ENCODE measurements at regions not wholly inside any gene's neighbourhood (a gene's known extent, or its start where the extent isn't known, plus 50 kb on each side); places are given as distances from the start of the nearest gene placed in this dataset.
A peak's percentile ranks its signal among the peaks of the same experiment; 100 is the strongest.

DNA sequence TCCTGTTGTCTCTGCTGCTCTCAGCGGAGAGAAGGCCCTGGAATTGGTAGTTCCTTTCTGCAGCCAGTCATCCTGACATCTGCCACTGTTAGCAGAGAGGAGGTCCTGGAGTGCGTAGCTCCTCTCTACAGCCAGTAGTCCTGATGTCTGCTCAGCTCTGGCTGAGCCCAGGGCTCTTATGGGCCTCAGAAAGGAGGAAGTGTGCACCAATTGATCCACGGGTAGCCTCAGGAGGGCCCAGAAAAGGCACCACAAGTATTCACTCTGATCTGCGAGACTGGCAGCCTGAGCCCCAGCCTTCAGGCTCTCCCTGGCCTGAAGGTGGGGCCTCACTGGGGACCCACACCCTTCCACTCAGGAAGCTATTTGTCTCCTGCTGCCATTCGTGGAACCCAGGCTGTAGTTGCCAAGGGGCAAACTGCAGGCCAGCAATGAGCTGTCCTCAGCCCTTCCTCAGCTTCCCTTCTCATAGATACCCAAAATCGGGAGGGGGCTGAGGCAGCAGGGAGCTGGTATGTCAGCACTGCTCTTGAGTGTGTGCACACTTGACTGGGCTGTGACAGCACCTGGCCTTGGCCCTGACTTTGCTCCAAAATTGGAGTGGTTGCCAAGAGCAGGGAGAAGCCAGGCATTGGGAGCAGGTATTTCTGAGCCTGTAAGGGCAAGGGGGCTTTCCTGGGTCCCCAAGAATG lies 1049.5 kb upstream of the ACO1 start:
- Histone ChIP-seq H3K4me3 (ENCODE audit: low read depth, low read length, poor library complexity, severe bottlenecking) (no peak overlapping the region), H3K27me3 (ENCODE audit: insufficient read depth, low read length) (no peaks in the 10 kb centered on the region), H2AFZ (ENCODE audit: low read length) (0 out of 2 replicates have a peak overlapping the region, but pooled peaks have one; percentile 56), H3K36me3 (ENCODE audit: insufficient read depth, low read length) (peaks cover 4% of the 10 kb centered on the region; the same call in 1 of the 2 replicates), H3K79me2 (ENCODE audit: insufficient read depth, low read length) (no peaks in the 10 kb centered on the region), H3K27ac (ENCODE audit: low read depth, low read length, poor library complexity, severe bottlenecking) (peak overlapping the region; percentile 48), H3F3A (ENCODE audit: insufficient read depth, low read length) (no peaks in the 10 kb centered on the region), H3K4me2 (ENCODE audit: low read length) (no peak overlapping the region), H3K9ac (ENCODE audit: low read length) (no peak overlapping the region), H3K4me1 (ENCODE audit: insufficient read depth, low read length, severe bottlenecking) (peaks cover 18% of the 10 kb centered on the region), H3K9me3 (ENCODE audit: low read length) (peaks cover 9% of the 10 kb centered on the region; the same call in 1 of the 2 replicates), H4K20me1 (ENCODE audit: insufficient read depth, low read length) (no peaks in the 10 kb centered on the region), H3K9me2 (ENCODE audit: low read depth, low read length) (no peaks in the 10 kb centered on the region)
- TF ChIP-seq, protein P1, sequence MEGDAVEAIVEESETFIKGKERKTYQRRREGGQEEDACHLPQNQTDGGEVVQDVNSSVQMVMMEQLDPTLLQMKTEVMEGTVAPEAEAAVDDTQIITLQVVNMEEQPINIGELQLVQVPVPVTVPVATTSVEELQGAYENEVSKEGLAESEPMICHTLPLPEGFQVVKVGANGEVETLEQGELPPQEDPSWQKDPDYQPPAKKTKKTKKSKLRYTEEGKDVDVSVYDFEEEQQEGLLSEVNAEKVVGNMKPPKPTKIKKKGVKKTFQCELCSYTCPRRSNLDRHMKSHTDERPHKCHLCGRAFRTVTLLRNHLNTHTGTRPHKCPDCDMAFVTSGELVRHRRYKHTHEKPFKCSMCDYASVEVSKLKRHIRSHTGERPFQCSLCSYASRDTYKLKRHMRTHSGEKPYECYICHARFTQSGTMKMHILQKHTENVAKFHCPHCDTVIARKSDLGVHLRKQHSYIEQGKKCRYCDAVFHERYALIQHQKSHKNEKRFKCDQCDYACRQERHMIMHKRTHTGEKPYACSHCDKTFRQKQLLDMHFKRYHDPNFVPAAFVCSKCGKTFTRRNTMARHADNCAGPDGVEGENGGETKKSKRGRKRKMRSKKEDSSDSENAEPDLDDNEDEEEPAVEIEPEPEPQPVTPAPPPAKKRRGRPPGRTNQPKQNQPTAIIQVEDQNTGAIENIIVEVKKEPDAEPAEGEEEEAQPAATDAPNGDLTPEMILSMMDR (IDR thresholded peaks at IDR 0.05; ENCODE audit: low read length), result no peak
- no peak for TF ChIP-seq EZH2 (IDR thresholded peaks at IDR 0.05; ENCODE audit: borderline replicate concordance, low read length)

DNA sequence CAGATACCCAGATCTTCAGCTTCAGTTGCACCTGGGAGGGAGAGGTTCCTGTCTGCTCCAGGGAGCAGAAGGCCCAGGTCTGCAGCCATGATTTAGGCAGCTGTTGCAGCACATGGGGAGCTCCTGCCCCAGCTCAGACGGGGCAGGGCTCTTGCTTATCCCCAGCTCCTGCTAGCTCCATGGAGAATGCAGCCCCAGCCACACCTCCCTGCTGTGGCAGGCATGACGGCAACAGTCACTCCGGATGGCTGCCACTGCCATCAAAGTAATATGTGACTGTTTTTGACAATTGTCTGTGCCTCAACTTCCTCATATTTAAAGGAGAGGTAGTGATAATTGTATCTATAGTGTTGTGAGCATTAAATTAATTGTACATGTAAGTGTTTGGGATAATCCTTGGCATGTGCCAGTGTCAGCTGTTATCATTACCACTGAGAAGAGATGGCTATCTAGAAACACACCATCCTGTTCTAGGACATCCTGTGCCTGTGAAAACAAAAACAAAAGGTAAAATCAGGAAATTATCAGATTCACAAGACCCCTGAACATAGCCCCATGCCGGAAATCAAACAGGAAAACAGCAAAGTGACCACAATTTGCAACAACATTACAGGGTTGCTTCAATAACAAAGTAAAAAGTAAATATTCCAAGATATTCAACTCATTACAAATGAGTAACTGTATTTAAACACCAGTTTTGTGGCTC lies 1048.8 kb upstream of the ACO1 start:
- H3K9ac ChIP-seq (ENCODE audit: low read length), result no peak overlapping the region
- H3K9me3 ChIP-seq (ENCODE audit: low read length), result peaks cover 9% of the 10 kb centered on the region; the same call in 1 of the 2 replicates
- peak overlapping the region; percentile 48 for H3K27ac ChIP-seq (ENCODE audit: low read depth, low read length, poor library complexity, severe bottlenecking)

DNA sequence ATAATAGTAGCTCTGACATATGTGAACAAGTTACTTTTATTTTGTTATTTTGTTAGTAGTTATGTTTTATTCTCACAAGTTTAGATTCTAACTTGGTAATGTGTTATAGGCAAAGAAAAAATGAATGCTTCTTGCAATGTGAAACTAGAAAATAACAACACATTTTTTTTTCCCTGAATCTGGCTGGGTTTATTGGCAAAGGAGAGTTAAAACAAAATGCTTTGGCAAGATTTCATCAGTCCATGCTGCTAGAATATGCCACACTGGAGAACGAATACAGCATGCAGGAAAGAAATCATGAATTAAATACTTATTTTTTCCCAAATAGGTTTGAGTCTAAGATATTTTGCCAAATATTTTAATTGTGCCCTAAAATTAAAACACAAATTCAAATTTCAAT lies 1048.1 kb upstream of the ACO1 start:
- H3K27me3 ChIP-seq (ENCODE audit: insufficient read depth, low read length), result no peaks in the 10 kb centered on the region
- no peak overlapping the region for H3K4me2 ChIP-seq (ENCODE audit: low read length)
- no peaks in the 10 kb centered on the region for H3K79me2 ChIP-seq (ENCODE audit: insufficient read depth, low read length)

More for the DNA sequence above, 1048.8 kb upstream of the ACO1 start:
- Histone ChIP-seq H4K20me1 (ENCODE audit: insufficient read depth, low read length) (no peaks in the 10 kb centered on the region), H3K4me1 (ENCODE audit: insufficient read depth, low read length, severe bottlenecking) (peaks cover 18% of the 10 kb centered on the region), H3K4me3 (ENCODE audit: low read depth, low read length, poor library complexity, severe bottlenecking) (no peak overlapping the region), H3K9me2 (ENCODE audit: low read depth, low read length) (no peaks in the 10 kb centered on the region), H3K79me2 (ENCODE audit: insufficient read depth, low read length) (no peaks in the 10 kb centered on the region), H3K27me3 (ENCODE audit: insufficient read depth, low read length) (no peaks in the 10 kb centered on the region), H2AFZ (ENCODE audit: low read length) (0 out of 2 replicates have a peak overlapping the region, but pooled peaks have one; percentile 56), H3F3A (ENCODE audit: insufficient read depth, low read length) (no peaks in the 10 kb centered on the region), H3K4me2 (ENCODE audit: low read length) (no peak overlapping the region), H3K36me3 (ENCODE audit: insufficient read depth, low read length) (peaks cover 4% of the 10 kb centered on the region; the same call in 1 of the 2 replicates)
- TF ChIP-seq, protein P1 (IDR thresholded peaks at IDR 0.05; ENCODE audit: low read length), result no peak
- TF ChIP-seq EZH2 (IDR thresholded peaks at IDR 0.05; ENCODE audit: borderline replicate concordance, low read length), result no peak

More for the DNA sequence above, 1048.1 kb upstream of the ACO1 start:
- H3K9me2 ChIP-seq (ENCODE audit: low read depth, low read length), result no peaks in the 10 kb centered on the region
- peaks cover 9% of the 10 kb centered on the region; the same call in 1 of the 2 replicates for H3K9me3 ChIP-seq (ENCODE audit: low read length)
- peaks cover 18% of the 10 kb centered on the region for H3K4me1 ChIP-seq (ENCODE audit: insufficient read depth, low read length, severe bottlenecking)
- H4K20me1 ChIP-seq (ENCODE audit: insufficient read depth, low read length), result no peaks in the 10 kb centered on the region
- peak overlapping the region; percentile 48 for H3K27ac ChIP-seq (ENCODE audit: low read depth, low read length, poor library complexity, severe bottlenecking)
- H3K4me3 ChIP-seq (ENCODE audit: low read depth, low read length, poor library complexity, severe bottlenecking), result no peak overlapping the region
- H3K36me3 ChIP-seq (ENCODE audit: insufficient read depth, low read length), result peaks cover 4% of the 10 kb centered on the region; the same call in 1 of the 2 replicates
- H2AFZ ChIP-seq (ENCODE audit: low read length), result no peak overlapping the region
- no peak overlapping the region for H3K9ac ChIP-seq (ENCODE audit: low read length)
- TF ChIP-seq, protein P1 (IDR thresholded peaks at IDR 0.05; ENCODE audit: low read length), result no peak
- TF ChIP-seq EZH2 (IDR thresholded peaks at IDR 0.05; ENCODE audit: borderline replicate concordance, low read length), result no peak
- H3F3A ChIP-seq (ENCODE audit: insufficient read depth, low read length), result no peaks in the 10 kb centered on the region
